ENCODE measurements at regions not wholly inside any gene's neighbourhood (a gene's known extent, or its start where the extent isn't known, plus 50 kb on each side); places are given as distances from the start of the nearest gene placed in this dataset.
A peak's percentile ranks its signal among the peaks of the same experiment; 100 is the strongest.

GRCh38 chr1:172826096-172826741 is 167.3 kb downstream of the FASLG start:
- Histone ChIP-seq H3K9me2 (ENCODE audit: insufficient read depth) (0 out of 2 replicates have a peak, but pooled peaks cover 3% of the 10 kb centered on the region), H3K9me3 (ENCODE audit: low read depth) (no peaks in the 10 kb centered on the region), H3K4me3 (peak overlapping the region; percentile 36), H3K4me1 (ENCODE audit: insufficient read depth) (peaks cover 40% of the 10 kb centered on the region), H3K36me3 (ENCODE audit: low read depth) (no peaks in the 10 kb centered on the region), H3F3A (ENCODE audit: insufficient read depth) (peaks cover 20% of the 10 kb centered on the region), H2AFZ (peak overlapping the region; percentile 54), H4K20me1 (ENCODE audit: insufficient read depth) (no peaks in the 10 kb centered on the region), H3K4me2 (ENCODE audit: unreplicated experiment) (peak overlapping the region; percentile 36), H3K79me2 (ENCODE audit: insufficient read depth) (no peaks in the 10 kb centered on the region), H3K9ac (peak overlapping the region; percentile 30), H3K27ac (peak overlapping the region; percentile 59), H3K27me3 (replicated peaks; ENCODE audit: insufficient read depth) (no peaks in the 10 kb centered on the region)
- in situ Hi-C loops (cut with MboI): loop anchor here (10.0 kb wide), 2 partner anchors 379 to 589 kb away; partner anchors contain the start of gene TNFSF4
- WGBS, 2 experiments (ENCODE audit: low coverage in 1 of 2, low lambda C conversion rate in 2 of 2, missing lambda C conversion rate in 2 of 2): 4 to 7% methylated on average over 10 of the region's 10 CpGs
- DNase-seq: peak; percentile 92
- TF ChIP-seq EZH2 (IDR thresholded peaks at IDR 0.05; ENCODE audit: insufficient read depth, poor library complexity, severe bottlenecking): no peak
- no peak for TF ChIP-seq EZH2phosphoT487 (IDR thresholded peaks at IDR 0.05; ENCODE audit: insufficient read depth, low read depth)

GRCh38 chr1:172827301-172827700 is 168.4 kb downstream of the FASLG start:
- Histone ChIP-seq H3K4me1 (ENCODE audit: insufficient read depth) (peaks cover 33% of the 10 kb centered on the region), H2AFZ (no peak overlapping the region), H3K9me2 (ENCODE audit: insufficient read depth) (0 out of 2 replicates have a peak, but pooled peaks cover 3% of the 10 kb centered on the region), H4K20me1 (ENCODE audit: insufficient read depth) (no peaks in the 10 kb centered on the region), H3F3A (ENCODE audit: insufficient read depth) (peaks cover 15% of the 10 kb centered on the region), H3K27me3 (replicated peaks; ENCODE audit: insufficient read depth) (no peaks in the 10 kb centered on the region), H3K9me3 (ENCODE audit: low read depth) (no peaks in the 10 kb centered on the region), H3K36me3 (ENCODE audit: low read depth) (no peaks in the 10 kb centered on the region), H3K4me3 (no peak overlapping the region), H3K4me2 (ENCODE audit: unreplicated experiment) (no peak overlapping the region), H3K9ac (no peak overlapping the region), H3K79me2 (ENCODE audit: insufficient read depth) (no peaks in the 10 kb centered on the region), H3K27ac (no peak overlapping the region)
- TF ChIP-seq EZH2phosphoT487 (IDR thresholded peaks at IDR 0.05; ENCODE audit: insufficient read depth, low read depth) (no peak), EZH2 (IDR thresholded peaks at IDR 0.05; ENCODE audit: insufficient read depth, poor library complexity, severe bottlenecking) (no peak)
- DNase-seq: no peak
- 92 to 98% methylated on average over 1 of the region's 1 CpG for WGBS, 2 experiments (ENCODE audit: low coverage in 1 of 2, low lambda C conversion rate in 2 of 2, missing lambda C conversion rate in 2 of 2)
- in situ Hi-C loops (cut with MboI): loop anchor here (10.0 kb wide), 2 partner anchors 378 to 588 kb away; partner anchors contain the start of gene TNFSF4

GRCh38 chr1:172827841-172828240 is 168.9 kb downstream of the FASLG start:
- Histone ChIP-seq H3K9me2 (ENCODE audit: insufficient read depth) (0 out of 2 replicates have a peak, but pooled peaks cover 3% of the 10 kb centered on the region), H3K36me3 (ENCODE audit: low read depth) (no peaks in the 10 kb centered on the region), H3K27ac (no peak overlapping the region), H3K4me1 (ENCODE audit: insufficient read depth) (peaks cover 33% of the 10 kb centered on the region), H2AFZ (no peak overlapping the region), H3K9me3 (ENCODE audit: low read depth) (no peaks in the 10 kb centered on the region), H4K20me1 (ENCODE audit: insufficient read depth) (no peaks in the 10 kb centered on the region), H3K4me3 (no peak overlapping the region), H3K9ac (no peak overlapping the region), H3K27me3 (replicated peaks; ENCODE audit: insufficient read depth) (no peaks in the 10 kb centered on the region), H3K4me2 (ENCODE audit: unreplicated experiment) (no peak overlapping the region), H3K79me2 (ENCODE audit: insufficient read depth) (no peaks in the 10 kb centered on the region), H3F3A (ENCODE audit: insufficient read depth) (peaks cover 15% of the 10 kb centered on the region)
- in situ Hi-C loops (cut with MboI): loop anchor here (10.0 kb wide), 2 partner anchors 377 to 587 kb away; partner anchors contain the start of gene TNFSF4
- 98 to 100% methylated on average over 2 of the region's 2 CpGs for WGBS, 2 experiments (ENCODE audit: low coverage in 1 of 2, low lambda C conversion rate in 2 of 2, missing lambda C conversion rate in 2 of 2)
- no peak for DNase-seq
- TF ChIP-seq EZH2 (IDR thresholded peaks at IDR 0.05; ENCODE audit: insufficient read depth, poor library complexity, severe bottlenecking): no peak
- TF ChIP-seq EZH2phosphoT487 (IDR thresholded peaks at IDR 0.05; ENCODE audit: insufficient read depth, low read depth): no peak

- H3K9me3 ChIP-seq (ENCODE audit: low read depth): no peaks in the 10 kb centered on the region
- no peak overlapping the region for H3K4me3 ChIP-seq
- WGBS, 2 experiments (ENCODE audit: low coverage in 1 of 2, low lambda C conversion rate in 2 of 2, missing lambda C conversion rate in 2 of 2): 97 to 100% methylated on average over 1 of the region's 1 CpG
- H4K20me1 ChIP-seq (ENCODE audit: insufficient read depth): no peaks in the 10 kb centered on the region
- TF ChIP-seq EZH2 (IDR thresholded peaks at IDR 0.05; ENCODE audit: insufficient read depth, poor library complexity, severe bottlenecking) (no peak), EZH2phosphoT487 (IDR thresholded peaks at IDR 0.05; ENCODE audit: insufficient read depth, low read depth) (no peak)
- H3K4me2 ChIP-seq (ENCODE audit: unreplicated experiment): no peak overlapping the region
- H2AFZ ChIP-seq: no peak overlapping the region
- H3K9ac ChIP-seq: no peak overlapping the region
- no peaks in the 10 kb centered on the region for H3K27me3 ChIP-seq (replicated peaks; ENCODE audit: insufficient read depth)
- in situ Hi-C loops (cut with MboI): no loop called here
- peaks cover 8% of the 10 kb centered on the region for H3F3A ChIP-seq (ENCODE audit: insufficient read depth)
- no peak overlapping the region for H3K27ac ChIP-seq
- H3K36me3 ChIP-seq (ENCODE audit: low read depth): no peaks in the 10 kb centered on the region
- no peaks in the 10 kb centered on the region for H3K9me2 ChIP-seq (ENCODE audit: insufficient read depth)
- DNase-seq: no peak
- H3K4me1 ChIP-seq (ENCODE audit: insufficient read depth): peaks cover 16% of the 10 kb centered on the region; the same call in 1 of the 2 replicates
- H3K79me2 ChIP-seq (ENCODE audit: insufficient read depth): no peaks in the 10 kb centered on the region
These were observed 173.3 kb downstream of the FASLG start for GRCh38 chr1:172832006-172832725.

All from GM23248 (cell line).